IMR-90 (cell line): ENCODE measurements at regions not wholly inside any gene's neighbourhood (a gene's known extent, or its start where the extent isn't known, plus 50 kb on each side); places are given as distances from the start of the nearest gene placed in this dataset.

Experiments
- ATAC-seq: fragments of 200-7000 bp; cut with Tn5 transposase; 2 replicates; pipeline ENCODE4 v1.9.1; 2020; ENCODE audit warnings: low read depth, mild to moderate bottlenecking, moderate library complexity
- BruUV-seq: library from RNA; stranded (reverse); fragments of 400-500 nt; replicated peaks from 2 replicates; lab custom pipeline; 2021; lab: Mats Ljungman, UMichigan
- CTCF ChIA-PET: fragments of 300-600 bp; formaldehyde crosslinking; extraction: SDS; loops from one replicate; lab custom pipeline; 2021; ENCODE audit warnings: antibody characterized with exemption; lab: Yijun Ruan, JAX
- POLR2A ChIA-PET: fragments of 300-600 bp; sonication (Branson Sonifier 250); formaldehyde crosslinking; loops from one replicate; lab custom pipeline; 2022; ENCODE audit warnings: antibody characterized with exemption; ENCODE audit not compliant: unreplicated experiment; lab: Charles Lee
- DNase-seq: peaks from one replicate; pipeline ENCODE4 v3.0.0; 2013
- H2AFZ ChIP-seq: replicated peaks from 2 replicates; pipeline ENCODE3; 2013; ENCODE audit warnings: low read length, mild to moderate bottlenecking; ENCODE audit not compliant: poor library complexity
- H2AK5ac ChIP-seq: 2 replicates; pipeline ENCODE4 v1.6.1; 2013; ENCODE audit warnings: low read depth, low read length, inconsistent platforms
- H2AK9ac ChIP-seq: replicated peaks from 2 replicates; pipeline ENCODE3; 2013; ENCODE audit warnings: mild to moderate bottlenecking, low read depth, low read length, moderate library complexity; ENCODE audit not compliant: poor library complexity
- H2BK120ac ChIP-seq: 2 replicates; pipeline ENCODE4 v1.6.1; 2013; ENCODE audit warnings: low read depth, low read length, inconsistent platforms
- H2BK15ac ChIP-seq: 3 replicates; pipeline ENCODE4 v1.6.1; 2013; ENCODE audit warnings: low read depth, low read length, inconsistent platforms
- H2BK20ac ChIP-seq: 2 replicates; pipeline ENCODE4 v1.6.1; 2013; ENCODE audit warnings: low read depth, mild to moderate bottlenecking, inconsistent platforms, low read length, moderate library complexity
- H2BK5ac ChIP-seq: 2 replicates; pipeline ENCODE4 v1.6.1; 2013; ENCODE audit warnings: mild to moderate bottlenecking, low read depth, low read length, inconsistent platforms; ENCODE audit not compliant: poor library complexity, severe bottlenecking
- H3K14ac ChIP-seq: replicated peaks from 2 replicates; pipeline ENCODE4 v1.6.1; 2013; ENCODE audit warnings: low read depth, low read length, inconsistent platforms
- H3K18ac ChIP-seq: 2 replicates; pipeline ENCODE4 v1.6.1; 2013; ENCODE audit warnings: low read depth, low read length, control low read depth
- H3K23ac ChIP-seq: 2 replicates; pipeline ENCODE4 v1.6.1; 2013; ENCODE audit warnings: low read depth, low read length, inconsistent platforms
- H3K27ac ChIP-seq: 2 replicates; pipeline ENCODE4 v1.5.1; 2013; ENCODE audit warnings: mild to moderate bottlenecking, control low read depth, low read length; ENCODE audit not compliant: insufficient read depth
- H3K27me3 ChIP-seq: 2 replicates; pipeline ENCODE4 v1.6.1; 2013; ENCODE audit warnings: low read length; ENCODE audit not compliant: control insufficient read depth, insufficient read depth
- H3K36me3 ChIP-seq: 2 replicates; pipeline ENCODE4 v1.6.1; 2013; ENCODE audit warnings: low read length, mixed read lengths; ENCODE audit not compliant: control insufficient read depth, insufficient read depth
- H3K4ac ChIP-seq: 2 replicates; pipeline ENCODE4 v1.6.1; 2013; ENCODE audit warnings: low read depth, low read length, inconsistent platforms
- H3K4me1 ChIP-seq: 2 replicates; pipeline ENCODE4 v1.6.1; 2013; ENCODE audit warnings: low read length, mixed read lengths; ENCODE audit not compliant: control insufficient read depth, insufficient read depth
- H3K4me2 ChIP-seq: 2 replicates; pipeline ENCODE4 v1.6.1; 2013; ENCODE audit warnings: low read depth, mild to moderate bottlenecking, control low read depth, low read length, moderate library complexity
- H3K4me3 ChIP-seq: 2 replicates; pipeline ENCODE4 v1.5.1; 2013; ENCODE audit warnings: low read depth, mild to moderate bottlenecking, control low read depth, low read length, moderate library complexity; ENCODE audit not compliant: insufficient read depth
- H3K56ac ChIP-seq: 2 replicates; pipeline ENCODE4 v1.6.1; 2013; ENCODE audit warnings: low read length, inconsistent platforms; ENCODE audit not compliant: insufficient read depth; ENCODE audit errors: extremely low read depth
- H3K79me1 ChIP-seq, 2 experiments: 2 replicates each; pipeline ENCODE4 v1.6.1; 2013; ENCODE audit warnings: low read length in 2 of 2, inconsistent platforms in 1 of 2, low read depth in 1 of 2
- H3K9ac ChIP-seq: 2 replicates; pipeline ENCODE4 v1.6.1; 2013; ENCODE audit warnings: low read depth, low read length, control low read depth
- H3K9me1 ChIP-seq: 2 replicates; pipeline ENCODE4 v1.6.1; 2013; ENCODE audit warnings: low read length, inconsistent platforms; ENCODE audit not compliant: insufficient read depth
- H3K9me3 ChIP-seq: 2 replicates; pipeline ENCODE4 v1.6.1; 2013; ENCODE audit warnings: low read length; ENCODE audit not compliant: control insufficient read depth, insufficient read depth
- H4K20me1 ChIP-seq: 2 replicates; pipeline ENCODE4 v1.6.1; 2013; ENCODE audit warnings: low read length, inconsistent platforms; ENCODE audit not compliant: insufficient read depth
- H4K5ac ChIP-seq: 2 replicates; pipeline ENCODE4 v1.6.1; 2013; ENCODE audit warnings: mild to moderate bottlenecking, low read depth, low read length, control low read depth
- H4K8ac ChIP-seq, 2 experiments: 2 replicates each; pipeline ENCODE4 v1.6.1; 2013; ENCODE audit warnings: low read depth in 2 of 2, low read length in 2 of 2, control low read depth in 1 of 2, inconsistent platforms in 1 of 2
- H4K91ac ChIP-seq: 2 replicates; pipeline ENCODE4 v1.6.1; 2013; ENCODE audit warnings: low read depth, low read length, inconsistent platforms; ENCODE audit not compliant: insufficient read depth
- BHLHE40 ChIP-seq: fragments of 150-350 bp; IDR thresholded peaks from 2 replicates; pipeline ENCODE4 v1.6.1; 2016; ENCODE audit warnings: mild to moderate bottlenecking, low read depth, low read length
- CEBPB ChIP-seq: IDR thresholded peaks from 2 replicates; pipeline ENCODE4 v1.6.1; 2012; ENCODE audit warnings: low read depth, low read length, improper control_type of control experiment
- CHD1 ChIP-seq: IDR thresholded peaks from 2 replicates; pipeline ENCODE4 v1.6.1; 2012; ENCODE audit warnings: low read depth, low read length, improper control_type of control experiment
- MAFK ChIP-seq: IDR thresholded peaks from 2 replicates; pipeline ENCODE4 v1.6.1; 2012; ENCODE audit warnings: low read depth, low read length, improper control_type of control experiment
- MAZ ChIP-seq: IDR thresholded peaks from 2 replicates; pipeline ENCODE4 v1.6.1; 2012; ENCODE audit warnings: low read depth, mild to moderate bottlenecking, low read length, improper control_type of control experiment, moderate library complexity, borderline replicate concordance
- MXI1 ChIP-seq: IDR thresholded peaks from 2 replicates; pipeline ENCODE4 v1.6.1; 2012; ENCODE audit warnings: low read depth, mild to moderate bottlenecking, low read length, moderate library complexity, borderline replicate concordance
- POLR2A ChIP-seq: IDR thresholded peaks from 2 replicates; pipeline ENCODE4 v1.6.1; 2012; ENCODE audit warnings: mild to moderate bottlenecking, low read depth, low read length
- RAD21 ChIP-seq: IDR thresholded peaks from 2 replicates; pipeline ENCODE4 v1.6.1; 2012; ENCODE audit warnings: low read length, improper control_type of control experiment
- RFX5 ChIP-seq: IDR thresholded peaks from 2 replicates; pipeline ENCODE4 v1.8.0; 2012; ENCODE audit warnings: low read depth, mild to moderate bottlenecking, low read length, moderate library complexity
- WGBS, 2 experiments: methylation state at CpG; one replicate each; pipeline versions ENCODE4 v1.1.5 to v1.1.7; 2013; ENCODE audit warnings: missing lambda C conversion rate in 2 of 2; ENCODE audit not compliant: insufficient read length in 1 of 2; ENCODE audit errors: extremely low coverage in 2 of 2; 5-methylcytosine and 5-hydroxymethylcytosine counted together
- dilution Hi-C: fragments of 300-500 bp; cut with HindIII; formaldehyde crosslinking; loops from one replicate; pipeline ENCODE4 v1.14.3; 2018; ENCODE audit warnings: low sequenced_read_pairs; ENCODE audit not compliant: unreplicated experiment
- in situ Hi-C: fragments of 300-500 bp; cut with MboI; formaldehyde crosslinking; loops from 3 replicates; pipeline ENCODE4 v1.14.3; 2019; ENCODE audit warnings: low sequenced_read_pairs, inconsistent platforms, mixed read lengths
- intact Hi-C: fragments of 100-400 bp; cut with micrococcal nuclease; formaldehyde crosslinking; loops from 2 replicates; pipeline ENCODE4 v1.10.0; 2022
- TF ChIP-seq, protein P1 (sequence below): fragments of 150-350 bp; IDR thresholded peaks from 2 replicates; pipeline ENCODE4 v1.6.1; 2017; ENCODE audit warnings: mild to moderate bottlenecking, antibody characterized with exemption, low read length, low read depth
- TF ChIP-seq, protein P2 (sequence below): fragments of 150-350 bp; IDR thresholded peaks from 2 replicates; pipeline ENCODE4 v1.6.1; 2016; ENCODE audit warnings: low read depth, mild to moderate bottlenecking, low read length, moderate library complexity, borderline replicate concordance
- TF ChIP-seq, protein P3 (sequence below): conservative IDR thresholded peaks from 2 replicates; pipeline ENCODE4 v1.5.1; 2012; ENCODE audit warnings: mild to moderate bottlenecking, low read depth, low read length, improper control_type of control experiment

GRCh38 chr11:106477776-106478175, 400.3 kb downstream of the AASDHPPT start:
- Histone ChIP-seq H4K8ac (no peak overlapping the region), H2BK120ac (no peak overlapping the region), H3K9ac (no peak overlapping the region), H3K27me3 (no peaks in the 10 kb centered on the region), H4K5ac (no peak overlapping the region), H3K56ac (no peak overlapping the region), H3K27ac (no peak overlapping the region), H3K9me1 (no peaks in the 10 kb centered on the region), H4K20me1 (no peaks in the 10 kb centered on the region), H3K18ac (no peak overlapping the region), H3K14ac (no peak overlapping the region), H2AFZ (no peak overlapping the region), H3K23ac (no peak overlapping the region), H2AK9ac (no peak overlapping the region), H2BK5ac (no peak overlapping the region), H3K4me1 (peaks cover 4% of the 10 kb centered on the region; the same call in 1 of the 2 replicates), H3K4me2 (no peak overlapping the region), H3K79me1 (no peaks in the 10 kb centered on the region), H4K91ac (no peak overlapping the region), H3K36me3 (no peaks in the 10 kb centered on the region), H2AK5ac (no peak overlapping the region), H2BK15ac (no peak overlapping the region), H3K4ac (no peak overlapping the region), H2BK20ac (no peak overlapping the region), H3K9me3 (peaks cover 4% of the 10 kb centered on the region; the same call in 1 of the 2 replicates), H3K4me3 (no peak overlapping the region)
- no peak for DNase-seq
- in situ Hi-C loops = no loop called here
- ChIA-PET POLR2A (no interaction called here), CTCF (no interaction called here)
- intact Hi-C loops = no loop called here
- BruUV-seq = no TSS peak
- ATAC-seq = no peak
- TF ChIP-seq POLR2A (no peak), CHD1 (no peak), CEBPB (no peak), MXI1 (no peak), BHLHE40 (no peak), MAFK (no peak), RAD21 (no peak), MAZ (no peak), RFX5 (no peak)
- TF ChIP-seq, protein P1, sequence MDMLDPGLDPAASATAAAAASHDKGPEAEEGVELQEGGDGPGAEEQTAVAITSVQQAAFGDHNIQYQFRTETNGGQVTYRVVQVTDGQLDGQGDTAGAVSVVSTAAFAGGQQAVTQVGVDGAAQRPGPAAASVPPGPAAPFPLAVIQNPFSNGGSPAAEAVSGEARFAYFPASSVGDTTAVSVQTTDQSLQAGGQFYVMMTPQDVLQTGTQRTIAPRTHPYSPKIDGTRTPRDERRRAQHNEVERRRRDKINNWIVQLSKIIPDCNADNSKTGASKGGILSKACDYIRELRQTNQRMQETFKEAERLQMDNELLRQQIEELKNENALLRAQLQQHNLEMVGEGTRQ = no peak
- TF ChIP-seq, protein P2, sequence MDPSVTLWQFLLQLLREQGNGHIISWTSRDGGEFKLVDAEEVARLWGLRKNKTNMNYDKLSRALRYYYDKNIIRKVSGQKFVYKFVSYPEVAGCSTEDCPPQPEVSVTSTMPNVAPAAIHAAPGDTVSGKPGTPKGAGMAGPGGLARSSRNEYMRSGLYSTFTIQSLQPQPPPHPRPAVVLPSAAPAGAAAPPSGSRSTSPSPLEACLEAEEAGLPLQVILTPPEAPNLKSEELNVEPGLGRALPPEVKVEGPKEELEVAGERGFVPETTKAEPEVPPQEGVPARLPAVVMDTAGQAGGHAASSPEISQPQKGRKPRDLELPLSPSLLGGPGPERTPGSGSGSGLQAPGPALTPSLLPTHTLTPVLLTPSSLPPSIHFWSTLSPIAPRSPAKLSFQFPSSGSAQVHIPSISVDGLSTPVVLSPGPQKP = no peak
- TF ChIP-seq, protein P3, sequence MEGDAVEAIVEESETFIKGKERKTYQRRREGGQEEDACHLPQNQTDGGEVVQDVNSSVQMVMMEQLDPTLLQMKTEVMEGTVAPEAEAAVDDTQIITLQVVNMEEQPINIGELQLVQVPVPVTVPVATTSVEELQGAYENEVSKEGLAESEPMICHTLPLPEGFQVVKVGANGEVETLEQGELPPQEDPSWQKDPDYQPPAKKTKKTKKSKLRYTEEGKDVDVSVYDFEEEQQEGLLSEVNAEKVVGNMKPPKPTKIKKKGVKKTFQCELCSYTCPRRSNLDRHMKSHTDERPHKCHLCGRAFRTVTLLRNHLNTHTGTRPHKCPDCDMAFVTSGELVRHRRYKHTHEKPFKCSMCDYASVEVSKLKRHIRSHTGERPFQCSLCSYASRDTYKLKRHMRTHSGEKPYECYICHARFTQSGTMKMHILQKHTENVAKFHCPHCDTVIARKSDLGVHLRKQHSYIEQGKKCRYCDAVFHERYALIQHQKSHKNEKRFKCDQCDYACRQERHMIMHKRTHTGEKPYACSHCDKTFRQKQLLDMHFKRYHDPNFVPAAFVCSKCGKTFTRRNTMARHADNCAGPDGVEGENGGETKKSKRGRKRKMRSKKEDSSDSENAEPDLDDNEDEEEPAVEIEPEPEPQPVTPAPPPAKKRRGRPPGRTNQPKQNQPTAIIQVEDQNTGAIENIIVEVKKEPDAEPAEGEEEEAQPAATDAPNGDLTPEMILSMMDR = no peak
- no CpG with 5 or more reads among the region's 1 CpG for WGBS, 2 experiments
- dilution Hi-C loops = no loop called here
